Tibial nerve (tissue), 3 donors: ENCODE measurements at regions not wholly inside any gene's neighbourhood (a gene's known extent, or its start where the extent isn't known, plus 50 kb on each side); places are given as distances from the start of the nearest gene placed in this dataset.

Experiments used
- CTCF ChIP-seq, 5 experiments: fragments of 200-600 bp in 3 of 5; fragments of 450-650 bp in 2 of 5; sonication (generic) in 3 of 5; IDR thresholded peaks; one replicate each; pipeline ENCODE4 v1.5.1; 2016 to 2019; ENCODE audit warnings: antibody characterized with exemption in 5 of 5, mild to moderate bottlenecking in 3 of 5, moderate library complexity in 2 of 5
- POLR2A ChIP-seq, 2 donors: fragments of 450-650 bp; IDR thresholded peaks; one replicate each; pipeline ENCODE4 v1.6.1; 2017; ENCODE audit warnings: antibody characterized with exemption in 2 of 2, mild to moderate bottlenecking in 2 of 2, moderate library complexity in 2 of 2

GRCh38 chr2:7813541-7814292 lies 868.1 kb upstream of the ID2 start:
- TF ChIP-seq CTCF (IDR thresholded peaks at IDR 0.05) (no peak), POLR2A (IDR thresholded peaks at IDR 0.05) (no peak)
